ENCODE measurements at regions not wholly inside any gene's neighbourhood (a gene's known extent, or its start where the extent isn't known, plus 50 kb on each side); places are given as distances from the start of the nearest gene placed in this dataset.
"Not testable (repeated sequence)": the region's sequence is repeated elsewhere in the genome, so short reads cannot be mapped to it uniquely, and the experiment has no call there.

GRCh38 chr7:42550706-42551470, 313.9 kb upstream of the GLI3 start:
- ChIA-PET POLR2A (ENCODE audit: low non-redundant PET) (no interaction called here), CTCF (no interaction called here)
- DNase-seq (ENCODE audit: low spot score), result peak; percentile 26
- H3K27ac ChIP-seq, result no peak overlapping the region
- TF ChIP-seq CTCF (conservative IDR thresholded peaks at IDR 0.05; ENCODE audit: low read depth), result no peak

- ChIA-PET POLR2A (ENCODE audit: low non-redundant PET) (no interaction called here), CTCF (no interaction called here)
- TF ChIP-seq CTCF (conservative IDR thresholded peaks at IDR 0.05; ENCODE audit: low read depth), result no peak
- peak; percentile 28 for DNase-seq (ENCODE audit: low spot score)
- H3K27ac ChIP-seq, result no peak overlapping the region
Observed at GRCh38 chr7:42549866-42550485, 313.0 kb upstream of the GLI3 start.

- no peak for TF ChIP-seq CTCF (conservative IDR thresholded peaks at IDR 0.05; ENCODE audit: low read depth)
- H3K27ac ChIP-seq, result no peak overlapping the region
- ChIA-PET CTCF (no interaction called here), POLR2A (ENCODE audit: low non-redundant PET) (no interaction called here)
- DNase-seq (ENCODE audit: low spot score), result no peak
Observed at GRCh38 chr7:42548816-42549611, 312.0 kb upstream of the GLI3 start.

- ChIA-PET CTCF (no interaction called here), POLR2A (ENCODE audit: low non-redundant PET) (no interaction called here)
- DNase-seq (ENCODE audit: low spot score), result no peak
- no peak for TF ChIP-seq CTCF (conservative IDR thresholded peaks at IDR 0.05; ENCODE audit: low read depth)
- H3K27ac ChIP-seq, result no peak overlapping the region
Observed at GRCh38 chr7:42545049-42545724, 308.2 kb upstream of the GLI3 start.

GRCh38 chr7:42543953-42544352, 306.9 kb upstream of the GLI3 start:
- DNase-seq (ENCODE audit: low spot score), result no peak
- ChIA-PET POLR2A (ENCODE audit: low non-redundant PET) (no interaction called here), CTCF (no interaction called here)
- no peak overlapping the region for H3K27ac ChIP-seq
- TF ChIP-seq CTCF (conservative IDR thresholded peaks at IDR 0.05; ENCODE audit: low read depth), result no peak

- CTCF ChIA-PET; H3K27ac ChIP-seq; DNase-seq (ENCODE audit: low spot score); POLR2A ChIA-PET (ENCODE audit: low non-redundant PET): not testable (repeated sequence)
Observed at GRCh38 chr7:42542446-42542845, 305.4 kb upstream of the GLI3 start.

All from RWPE1 (cell line).